HL-60/S4 treated with phorbol 12-myristate 13-acetate at 8.2 ng/mL for 4 days and 3 days (cell line): ENCODE measurements at regions not wholly inside any gene's neighbourhood (a gene's known extent, or its start where the extent isn't known, plus 50 kb on each side); places are given as distances from the start of the nearest gene placed in this dataset.

Source experiments
- in situ Hi-C: fragments of 300-500 bp; cut with MboI; formaldehyde crosslinking; loops from 2 replicates; pipeline ENCODE4 v1.15.0; 2022; ENCODE audit warnings: low sequenced_read_pairs

DNA sequence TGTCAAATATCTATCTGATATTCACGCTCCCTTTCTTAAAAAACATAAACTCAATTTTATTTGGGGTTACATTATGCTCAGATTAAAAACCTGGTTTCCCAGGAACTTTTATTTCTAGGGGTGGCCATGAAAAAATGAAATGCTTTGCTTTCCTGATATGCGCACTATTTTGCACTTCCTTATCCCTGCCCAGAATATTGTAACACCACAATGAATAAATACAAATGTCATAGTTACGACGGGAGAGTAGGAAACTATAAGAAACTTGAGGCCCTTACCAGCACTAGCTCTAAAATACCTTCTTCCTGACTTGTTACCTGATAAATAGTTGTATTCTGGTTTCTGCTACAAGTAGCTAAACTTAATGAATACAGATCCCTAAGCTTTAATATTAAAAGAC, 475.6 kb upstream of the CWC22 start:
- in situ Hi-C loops = no loop called here

DNA sequence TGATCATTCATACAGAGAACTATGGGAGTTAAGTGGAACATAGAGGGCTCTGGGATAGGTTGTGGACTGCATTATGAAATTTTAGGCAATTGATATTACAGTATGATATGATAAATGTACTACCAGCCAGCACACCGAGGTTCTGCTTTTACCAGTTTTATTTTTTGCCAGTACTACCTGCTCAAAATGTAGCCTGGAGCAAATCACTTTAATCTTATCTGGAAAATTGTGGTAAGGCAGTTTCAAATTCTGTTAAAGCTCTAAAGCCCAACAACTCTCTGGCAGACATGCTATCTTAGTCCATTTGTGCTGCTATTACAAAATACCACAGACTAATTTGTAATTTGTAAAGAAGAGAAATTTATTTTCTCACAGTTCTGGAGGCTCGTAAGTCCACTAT, 474.9 kb upstream of the CWC22 start:
- in situ Hi-C loops = no loop called here

DNA sequence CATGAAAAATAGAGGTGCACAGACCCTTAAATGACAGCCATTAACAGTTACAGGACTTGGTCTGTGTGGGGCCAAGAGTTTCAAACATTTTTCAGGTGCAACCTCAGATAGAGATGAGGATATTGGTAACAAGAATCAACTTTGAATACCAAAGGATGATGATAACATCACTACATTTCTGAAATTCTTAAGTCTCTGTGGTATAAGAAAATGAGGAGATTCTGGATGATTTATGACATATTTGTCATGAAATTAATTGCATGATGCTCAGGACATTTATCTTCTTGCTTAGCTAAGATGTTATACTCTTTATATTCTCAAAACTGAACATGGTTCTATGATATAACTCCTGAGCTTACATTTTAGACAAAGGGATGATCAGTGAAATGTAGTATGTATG, 471.8 kb upstream of the CWC22 start:
- in situ Hi-C loops = no loop called here

DNA sequence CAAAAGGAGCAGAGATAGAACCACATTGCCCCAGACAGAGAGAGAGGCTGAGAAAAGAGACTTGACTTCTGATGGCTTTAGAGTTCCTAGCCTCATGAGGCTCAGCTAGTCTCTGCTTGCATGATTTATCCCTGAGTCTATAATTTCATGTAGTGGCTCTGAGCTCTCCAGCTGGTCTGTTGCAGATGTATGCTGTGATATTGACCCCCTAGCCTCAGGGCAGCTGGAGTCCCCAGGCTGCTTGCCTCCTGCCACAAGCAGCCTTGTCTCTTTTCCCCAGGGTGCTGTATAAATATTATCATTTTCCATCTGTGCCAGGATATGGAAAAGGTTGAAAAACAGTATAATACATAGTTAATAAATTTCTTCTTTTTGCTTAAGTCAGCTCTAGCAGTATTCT, 467.6 kb upstream of the CWC22 start:
- in situ Hi-C loops = no loop called here

DNA sequence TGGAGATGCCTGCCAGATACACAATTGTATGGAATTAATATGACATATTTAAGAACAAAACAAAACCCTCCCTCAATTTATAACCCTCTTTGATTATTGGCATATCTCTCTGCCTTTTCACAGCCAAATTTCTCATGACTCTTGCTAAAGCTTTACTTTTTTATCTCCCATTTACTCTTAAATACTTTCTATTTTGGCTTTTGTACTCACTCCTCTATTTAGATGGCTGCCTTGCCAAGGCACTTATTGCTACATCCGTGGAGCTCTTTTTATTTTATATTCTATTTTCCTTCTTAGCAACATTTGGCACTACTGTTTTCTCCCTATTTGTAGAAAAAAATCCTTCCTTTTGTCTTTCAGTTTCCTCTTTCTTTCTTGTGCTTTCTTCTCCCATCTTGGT, 466.4 kb upstream of the CWC22 start:
- in situ Hi-C loops = no loop called here

DNA sequence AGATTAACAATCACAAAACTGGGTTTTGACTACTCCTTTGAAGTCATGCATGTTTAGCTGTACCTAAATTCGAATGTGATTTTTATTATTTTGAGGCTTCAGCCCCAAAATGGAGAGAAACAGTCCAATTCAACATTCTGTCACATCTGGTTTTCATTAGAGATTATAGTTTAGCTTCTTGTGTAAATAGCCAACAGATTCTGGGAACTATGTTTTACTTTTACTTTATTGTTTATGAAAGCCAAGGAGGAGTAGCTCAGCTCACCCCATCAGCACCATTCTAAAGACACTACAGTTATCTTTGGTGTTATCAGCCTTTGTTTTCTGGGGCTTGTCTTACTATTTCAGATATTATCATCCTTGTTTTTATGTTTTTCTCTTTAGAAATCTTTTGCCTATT, 465.0 kb upstream of the CWC22 start:
- in situ Hi-C loops = no loop called here

DNA sequence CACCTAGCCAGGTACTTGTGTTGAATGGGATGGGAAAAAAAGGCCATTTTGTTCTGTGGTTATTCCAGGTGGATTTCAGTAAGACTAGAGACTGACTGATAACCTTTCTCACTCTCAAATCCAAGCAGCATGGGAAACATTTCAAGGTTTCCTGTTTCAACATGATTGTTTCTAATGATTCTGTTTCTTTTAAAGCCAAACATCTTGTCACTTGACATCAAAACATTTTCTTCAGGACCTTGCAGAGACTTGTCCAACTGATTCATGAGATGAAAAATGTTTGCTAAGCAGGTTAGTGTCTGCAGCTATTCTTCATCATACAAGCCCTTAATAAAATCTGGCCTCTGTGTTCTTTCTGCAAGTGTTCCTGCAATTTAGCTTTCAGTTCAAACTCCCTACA, 456.5 kb upstream of the CWC22 start:
- in situ Hi-C loops = no loop called here

DNA sequence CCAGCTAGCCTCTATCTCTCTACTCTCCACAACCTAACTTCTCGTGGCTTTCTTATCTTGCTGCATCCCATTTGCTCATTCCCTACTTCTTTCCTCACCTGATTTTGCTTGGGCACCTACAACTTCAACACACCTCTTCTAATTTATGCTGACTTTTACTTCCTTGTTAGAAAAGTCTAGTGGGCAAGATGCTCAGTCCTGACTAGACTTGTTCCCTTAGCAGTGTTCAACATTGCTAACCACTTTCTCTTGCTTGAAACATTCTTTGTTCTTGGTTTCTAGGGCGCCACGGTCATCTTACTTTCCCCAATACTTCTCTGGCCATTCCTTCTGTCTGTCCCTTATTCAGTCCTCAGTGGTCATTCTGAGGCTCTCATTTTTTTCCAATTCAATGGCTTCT, 454.7 kb upstream of the CWC22 start:
- in situ Hi-C loops = no loop called here

DNA sequence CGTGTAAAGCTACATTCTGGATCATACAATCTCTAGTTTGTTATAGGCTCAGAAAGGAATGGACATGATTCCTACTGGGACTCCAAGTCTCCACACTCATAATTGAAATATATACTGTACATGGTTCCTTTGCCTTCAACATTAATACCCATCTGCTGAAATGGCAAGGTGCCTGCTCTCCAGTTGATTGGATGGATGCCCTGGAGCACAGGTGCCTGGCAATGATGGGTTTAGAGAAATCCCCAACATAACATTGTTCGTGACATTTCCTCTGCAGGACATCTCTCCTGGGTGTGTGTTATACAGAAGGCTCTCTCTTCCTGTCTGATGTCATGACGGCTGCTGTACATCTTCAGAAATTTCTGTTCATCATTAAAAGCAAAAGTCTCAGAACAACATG, 449.7 kb upstream of the CWC22 start:
- in situ Hi-C loops = no loop called here

DNA sequence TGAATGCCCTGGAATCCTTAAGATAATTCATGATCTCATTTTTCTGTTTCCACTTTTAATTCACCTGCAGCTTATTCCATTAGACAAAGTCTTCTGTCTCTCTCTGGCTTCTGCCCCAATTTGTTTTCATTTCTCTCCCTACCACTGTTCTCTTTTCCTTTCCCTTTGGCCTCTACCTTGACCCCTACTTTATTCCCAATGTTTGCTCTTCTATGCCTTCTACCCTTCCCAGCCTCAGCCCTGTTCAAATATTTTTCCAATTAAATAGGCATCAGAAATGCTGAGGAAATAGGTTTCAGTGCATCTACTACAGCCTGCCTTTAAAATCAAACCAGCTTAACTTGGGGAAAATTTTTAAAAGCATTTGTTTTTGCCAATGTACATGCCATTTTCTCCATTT, 443.7 kb upstream of the CWC22 start:
- in situ Hi-C loops = no loop called here

DNA sequence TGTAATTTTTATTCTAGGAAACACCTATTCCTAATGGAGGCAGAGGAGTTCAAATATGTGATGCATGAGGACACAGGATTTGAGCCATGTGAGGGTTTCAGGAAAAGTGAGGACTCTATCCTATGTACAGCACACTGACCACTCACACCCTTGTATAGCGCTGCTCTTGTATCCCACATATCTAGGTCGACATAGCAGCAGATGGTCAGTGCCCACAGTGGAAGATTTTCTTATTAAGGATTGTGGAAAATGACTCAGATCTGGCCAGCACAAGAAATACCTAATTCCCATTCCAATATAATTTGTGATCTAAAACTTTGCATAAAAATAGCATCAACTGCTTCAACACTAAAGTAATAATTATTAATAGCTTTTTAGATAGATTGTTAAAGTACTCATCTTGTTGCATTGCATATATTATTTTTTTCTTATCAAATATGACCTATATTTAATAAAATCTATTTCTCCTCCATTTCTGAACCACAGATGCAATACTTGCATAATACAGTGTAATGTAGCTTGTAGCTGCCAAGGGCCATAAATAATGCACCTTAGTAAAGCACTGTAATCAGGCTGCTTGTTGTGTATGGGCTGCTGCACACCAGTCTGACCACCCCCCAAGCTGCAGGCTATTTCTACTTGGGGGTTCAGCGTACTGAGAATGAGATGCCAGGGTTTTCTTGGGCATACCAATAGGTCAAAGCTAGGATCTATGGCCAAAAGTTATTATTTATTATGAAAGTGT, 442.2 kb upstream of the CWC22 start:
- in situ Hi-C loops = no loop called here

DNA sequence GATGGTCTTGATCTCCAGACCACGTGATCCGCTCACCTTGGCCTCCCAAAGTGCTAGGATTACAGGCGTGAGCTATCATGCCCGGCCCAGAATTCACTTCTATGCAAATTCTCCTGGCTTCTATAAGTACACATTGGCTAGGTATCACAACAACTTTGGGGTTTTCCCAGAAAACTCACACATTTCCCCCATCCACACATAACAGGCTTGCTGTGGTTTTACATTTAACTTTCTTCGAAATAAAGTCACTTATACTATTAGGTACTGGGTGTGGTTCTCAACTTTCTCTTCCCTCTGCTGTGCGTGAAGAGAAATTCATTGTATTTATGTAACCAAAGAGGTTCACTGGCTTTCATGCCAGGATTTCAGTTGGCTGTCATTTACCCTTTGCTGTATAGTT, 439.4 kb upstream of the CWC22 start:
- in situ Hi-C loops = no loop called here

DNA sequence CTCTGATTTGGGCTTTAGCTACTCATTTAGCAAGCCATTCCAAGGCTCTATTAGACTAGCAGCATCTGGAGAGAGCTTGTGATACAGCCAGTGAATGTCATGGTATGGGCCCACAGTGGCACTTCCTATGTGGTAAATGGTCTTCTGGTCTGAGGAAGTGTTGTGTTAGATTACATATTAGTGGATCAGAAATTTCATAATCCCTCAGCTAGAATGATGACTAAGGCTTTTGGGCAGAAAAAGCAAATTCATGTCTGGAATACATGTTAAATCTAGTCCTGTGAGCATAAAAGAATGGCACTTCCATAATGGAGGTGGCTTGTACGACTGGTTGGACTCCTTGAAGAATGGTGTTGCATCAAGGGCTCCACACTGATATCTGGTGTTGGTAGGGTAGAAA, 436.8 kb upstream of the CWC22 start:
- in situ Hi-C loops = no loop called here

DNA sequence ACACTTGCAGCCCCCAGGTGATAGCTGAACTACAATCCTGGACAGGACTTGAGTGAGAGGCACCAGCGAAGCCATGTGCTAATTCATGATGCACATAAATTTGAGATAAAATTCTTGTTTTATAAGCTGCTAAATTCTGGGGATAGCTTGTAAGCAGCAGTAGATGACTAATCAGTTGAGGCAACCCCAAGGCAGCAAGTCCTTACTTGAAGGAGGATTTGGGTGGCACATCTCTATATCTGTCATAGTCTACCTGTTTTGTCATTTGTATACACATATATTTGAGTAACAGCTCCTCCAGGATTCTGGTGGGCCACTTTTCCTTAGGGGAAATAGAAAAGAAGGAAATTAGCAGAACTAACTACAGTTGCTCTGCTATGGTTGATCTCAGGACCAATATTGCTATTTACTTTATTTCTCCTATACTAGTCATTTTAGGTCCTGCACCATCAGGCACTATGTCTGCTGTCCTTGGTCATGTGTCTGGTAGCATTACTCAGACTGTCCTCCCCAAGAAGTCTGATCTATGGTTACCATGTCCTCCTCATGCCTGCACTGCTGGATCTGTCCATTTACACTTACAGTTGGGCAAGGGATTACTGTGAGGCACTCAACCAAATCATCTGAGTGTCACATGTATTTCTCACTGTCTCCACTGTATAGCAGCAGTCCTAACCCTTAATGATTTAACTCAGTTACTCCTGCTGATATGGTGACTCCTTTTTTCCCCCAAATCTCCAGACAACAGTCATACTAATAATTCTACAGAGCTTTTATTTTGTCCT, 436.0 kb upstream of the CWC22 start:
- in situ Hi-C loops = no loop called here

DNA sequence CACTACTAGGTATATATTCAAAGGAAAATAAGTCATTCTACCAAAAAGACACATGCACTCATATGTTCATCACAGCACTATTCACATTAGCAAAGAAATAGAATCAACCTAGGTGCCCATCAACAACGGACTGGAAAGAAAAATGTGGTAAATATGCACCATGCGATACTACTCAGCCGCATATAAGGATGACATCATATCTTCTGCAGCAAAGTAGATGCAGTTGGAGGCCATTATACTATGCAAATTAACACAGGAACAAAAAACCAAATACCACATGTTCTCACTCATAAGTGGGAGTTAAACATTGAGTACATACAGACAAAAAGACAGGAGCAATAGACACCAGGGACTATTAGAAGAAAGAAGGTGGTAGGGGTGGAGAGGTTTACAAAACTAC, 412.1 kb upstream of the CWC22 start:
- in situ Hi-C loops = no loop called here

DNA sequence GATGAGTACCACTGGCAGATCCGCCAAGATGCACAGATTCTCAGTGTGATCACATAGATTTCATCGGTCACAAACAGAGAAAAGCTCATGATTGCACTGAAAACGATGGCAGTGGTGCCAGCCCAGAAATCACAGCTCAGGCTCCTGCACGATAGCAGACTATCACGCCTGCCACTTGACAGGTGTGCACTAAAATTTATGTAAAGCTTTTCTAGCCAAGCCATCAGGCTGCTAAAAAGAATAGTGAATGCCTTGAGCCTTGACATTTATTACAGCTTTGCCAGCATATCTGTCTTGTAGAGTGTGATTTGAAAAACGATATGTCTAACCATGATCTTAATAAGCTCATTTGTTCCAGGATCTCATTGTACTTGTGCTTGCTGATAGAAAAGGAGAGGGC, 409.5 kb upstream of the CWC22 start:
- in situ Hi-C loops = no loop called here

DNA sequence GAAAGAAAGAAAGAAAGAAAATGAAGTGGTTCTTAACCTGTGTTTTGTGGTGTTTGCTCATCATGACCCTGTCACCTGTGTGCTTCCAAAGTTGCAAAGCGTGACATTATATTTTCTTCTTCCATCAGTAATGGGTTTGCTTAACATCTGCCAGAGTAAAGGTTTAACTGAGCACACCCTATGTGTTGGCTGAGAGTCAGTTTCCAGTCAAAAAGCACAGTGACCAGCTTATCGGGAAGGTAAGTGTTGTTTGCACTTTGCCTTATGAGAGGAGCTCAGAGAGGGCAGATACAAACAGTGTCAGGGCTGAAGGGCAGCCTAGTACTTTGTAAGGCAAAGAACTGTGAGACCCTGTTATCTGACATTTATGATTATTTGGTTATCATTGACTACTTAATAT, 406.2 kb upstream of the CWC22 start:
- in situ Hi-C loops = no loop called here

DNA sequence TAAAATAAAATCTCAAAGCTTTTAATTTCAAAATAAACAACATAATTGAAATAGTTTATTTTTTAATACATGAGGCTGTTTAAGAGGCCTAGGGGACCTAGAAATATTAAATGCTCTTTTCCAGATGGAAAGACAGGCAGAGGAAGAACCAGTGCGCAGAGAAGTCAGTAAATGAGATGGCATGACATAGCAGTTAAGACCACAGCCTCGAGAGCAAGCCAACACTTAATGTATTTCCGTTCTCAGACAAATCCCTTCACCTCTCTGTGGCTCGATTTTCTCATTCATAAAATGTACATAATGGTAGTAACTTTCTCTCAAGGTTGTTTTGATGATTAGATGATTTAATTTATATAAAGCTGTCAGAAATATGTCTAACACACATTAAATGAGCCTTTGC, 405.1 kb upstream of the CWC22 start:
- in situ Hi-C loops = no loop called here

DNA sequence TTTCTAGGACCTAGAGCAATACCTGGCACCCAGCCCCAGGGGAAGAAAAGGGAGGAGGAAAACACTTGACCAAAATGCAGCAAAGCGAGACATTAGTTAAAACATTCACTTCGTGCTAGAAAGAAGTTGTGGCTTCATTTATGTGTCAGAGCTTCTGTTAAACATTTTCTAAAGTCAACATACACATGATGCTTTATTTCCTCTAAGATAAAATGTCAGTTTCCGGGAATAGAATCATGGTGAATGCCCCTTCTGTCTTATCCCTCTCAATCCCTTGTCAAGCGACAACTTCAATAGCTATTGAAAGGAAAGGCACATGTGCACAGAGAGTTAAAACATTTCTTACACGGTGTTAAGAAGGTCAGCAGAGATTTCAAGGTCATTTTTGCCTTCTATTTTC, 404.6 kb upstream of the CWC22 start:
- in situ Hi-C loops = no loop called here

DNA sequence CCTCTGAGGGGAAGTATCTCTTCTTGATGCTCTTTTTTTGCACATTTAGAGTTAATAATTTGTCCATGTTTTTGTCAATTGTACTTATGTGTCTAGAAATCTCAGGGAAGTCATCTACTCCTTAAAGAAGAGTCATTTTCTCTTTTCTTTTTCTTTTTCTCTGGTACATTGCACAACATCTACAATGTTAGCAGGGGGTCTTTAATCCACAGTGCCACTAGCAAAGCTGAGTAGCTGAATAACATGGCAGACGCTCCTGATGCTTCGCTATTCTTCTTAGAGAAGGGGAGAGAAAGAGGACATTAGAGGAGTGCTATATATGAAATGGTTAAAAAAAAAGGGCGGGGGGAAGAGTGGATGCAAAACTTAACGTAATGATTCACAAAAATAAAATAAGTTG, 399.6 kb upstream of the CWC22 start:
- in situ Hi-C loops = no loop called here

DNA sequence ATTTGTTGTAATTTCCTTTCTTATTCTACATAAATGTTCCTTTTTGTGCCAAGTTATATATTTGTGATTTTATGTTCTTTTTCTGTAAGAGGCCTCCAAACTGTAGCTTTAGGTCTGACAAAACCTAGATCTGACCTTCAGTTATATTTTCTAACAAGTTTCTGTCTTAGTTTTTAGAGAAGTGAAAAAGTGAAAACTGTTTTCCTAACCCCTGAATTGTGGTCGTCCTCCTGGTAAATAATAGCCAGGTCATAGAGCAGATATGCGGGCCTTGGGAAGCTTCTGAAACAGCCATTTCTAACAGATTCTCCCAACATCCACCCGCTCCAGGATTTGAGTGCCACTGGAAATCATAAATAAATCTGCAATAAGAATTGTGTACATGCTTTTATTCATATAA, 398.4 kb upstream of the CWC22 start:
- in situ Hi-C loops = no loop called here

DNA sequence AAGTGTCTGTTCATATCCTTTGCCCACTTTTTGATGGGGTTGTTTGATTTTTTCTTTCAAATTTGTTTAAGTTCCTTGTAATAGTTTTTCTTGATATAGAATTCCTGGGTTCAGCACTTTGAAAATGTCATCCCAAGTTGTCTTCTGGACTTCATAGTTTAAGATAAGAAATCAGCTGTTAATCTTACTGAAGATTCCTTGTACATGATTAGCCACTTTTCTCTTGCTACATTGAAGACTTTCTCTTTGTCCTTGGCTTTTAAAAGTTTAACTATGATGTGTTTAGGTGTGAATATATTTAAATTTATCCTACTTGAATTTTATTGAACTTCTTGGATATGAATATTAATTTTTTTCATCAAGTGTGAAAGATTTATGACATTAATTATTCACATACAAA, 387.2 kb upstream of the CWC22 start:
- in situ Hi-C loops = no loop called here
